ENCODE measurements at regions not wholly inside any gene's neighbourhood (a gene's known extent, or its start where the extent isn't known, plus 50 kb on each side); places are given as distances from the start of the nearest gene placed in this dataset.

GRCh38 chr4:58653251-58653650 lies 1543.1 kb upstream of the IGFBP7 start:
- Histone ChIP-seq H4K8ac (ENCODE audit: low read depth, low read length) (no peak overlapping the region), H3K9ac (ENCODE audit: low read length) (no peak overlapping the region), H3K36me3 (ENCODE audit: control insufficient read depth, insufficient read depth, low read length) (no peaks in the 10 kb centered on the region), H3K4me2 (ENCODE audit: low read length) (no peak overlapping the region), H2BK15ac (replicated peaks; ENCODE audit: low read depth) (no peak overlapping the region), H3K27ac (ENCODE audit: low read depth, low read length) (no peak overlapping the region), H4K5ac (ENCODE audit: low read length) (no peak overlapping the region), H3K27me3 (ENCODE audit: insufficient read depth, low read length, poor library complexity) (no peaks in the 10 kb centered on the region), H2AK5ac (ENCODE audit: low read length) (no peak overlapping the region), H3K18ac (ENCODE audit: low read length) (no peak overlapping the region), H2BK120ac (ENCODE audit: low read depth, low read length) (no peak overlapping the region), H3K23ac (ENCODE audit: low read length) (no peak overlapping the region), H3K4ac (ENCODE audit: low read depth, low read length) (no peak overlapping the region), H3K4me3 (ENCODE audit: low read length) (no peak overlapping the region), H3K4me1 (ENCODE audit: control insufficient read depth, low read depth, low read length) (no peaks in the 10 kb centered on the region), H3K56ac (ENCODE audit: low read length) (no peak overlapping the region), H3K79me2 (ENCODE audit: control insufficient read depth, insufficient read depth, low read length) (no peaks in the 10 kb centered on the region), H3K79me1 (ENCODE audit: low read length) (no peaks in the 10 kb centered on the region), H2BK5ac (ENCODE audit: low read length) (no peak overlapping the region)
- no peak for DNase-seq
- WGBS (ENCODE audit: extremely low coverage, insufficient coverage, low lambda C conversion rate): no CpG with 5 or more reads among the region's 1 CpG

DNA sequence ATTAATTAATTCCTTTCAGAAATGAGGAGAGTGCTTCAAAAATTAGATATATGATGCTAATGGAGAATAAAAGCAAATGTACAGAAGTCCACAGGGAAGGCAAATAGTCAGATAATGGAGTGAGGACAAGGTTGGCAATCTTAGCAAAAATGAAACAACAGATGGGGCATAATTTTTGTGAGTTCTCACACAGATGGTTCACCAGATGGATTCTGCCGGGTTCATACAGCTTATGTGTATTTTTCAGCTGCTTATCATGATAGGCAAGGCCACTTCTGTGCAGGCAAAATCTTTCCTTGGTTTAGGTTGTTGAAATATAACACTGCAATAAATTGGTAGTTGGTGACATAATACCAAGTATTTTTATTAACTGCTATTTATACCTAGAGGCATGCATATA lies 1539.0 kb upstream of the IGFBP7 start:
- Histone ChIP-seq H3K23ac (ENCODE audit: low read length) (no peak overlapping the region), H4K5ac (ENCODE audit: low read length) (no peak overlapping the region), H3K36me3 (ENCODE audit: control insufficient read depth, insufficient read depth, low read length) (no peaks in the 10 kb centered on the region), H3K4me1 (ENCODE audit: control insufficient read depth, low read depth, low read length) (no peaks in the 10 kb centered on the region), H2AK5ac (ENCODE audit: low read length) (no peak overlapping the region), H4K8ac (ENCODE audit: low read depth, low read length) (no peak overlapping the region), H3K4me3 (ENCODE audit: low read length) (no peak overlapping the region), H3K4ac (ENCODE audit: low read depth, low read length) (no peak overlapping the region), H3K56ac (ENCODE audit: low read length) (no peak overlapping the region), H3K9ac (ENCODE audit: low read length) (no peak overlapping the region), H2BK120ac (ENCODE audit: low read depth, low read length) (no peak overlapping the region), H3K4me2 (ENCODE audit: low read length) (no peak overlapping the region), H2BK15ac (replicated peaks; ENCODE audit: low read depth) (no peak overlapping the region), H3K27me3 (ENCODE audit: insufficient read depth, low read length, poor library complexity) (no peaks in the 10 kb centered on the region), H2BK5ac (ENCODE audit: low read length) (no peak overlapping the region), H3K79me2 (ENCODE audit: control insufficient read depth, insufficient read depth, low read length) (no peaks in the 10 kb centered on the region), H3K18ac (ENCODE audit: low read length) (no peak overlapping the region), H3K79me1 (ENCODE audit: low read length) (no peaks in the 10 kb centered on the region), H3K27ac (ENCODE audit: low read depth, low read length) (no peak overlapping the region)
- no peak for DNase-seq
- no CpG with 5 or more reads among the region's 1 CpG for WGBS (ENCODE audit: extremely low coverage, insufficient coverage, low lambda C conversion rate)

- Histone ChIP-seq H3K4me3 (ENCODE audit: low read length) (no peak overlapping the region), H3K23ac (ENCODE audit: low read length) (no peak overlapping the region), H3K4ac (ENCODE audit: low read depth, low read length) (no peak overlapping the region), H4K5ac (ENCODE audit: low read length) (no peak overlapping the region), H2BK15ac (replicated peaks; ENCODE audit: low read depth) (no peak overlapping the region), H3K79me1 (ENCODE audit: low read length) (no peaks in the 10 kb centered on the region), H2BK5ac (ENCODE audit: low read length) (no peak overlapping the region), H3K56ac (ENCODE audit: low read length) (no peak overlapping the region), H3K27me3 (ENCODE audit: insufficient read depth, low read length, poor library complexity) (no peaks in the 10 kb centered on the region), H4K8ac (ENCODE audit: low read depth, low read length) (no peak overlapping the region), H3K4me1 (ENCODE audit: control insufficient read depth, low read depth, low read length) (no peaks in the 10 kb centered on the region), H3K9ac (ENCODE audit: low read length) (no peak overlapping the region), H3K79me2 (ENCODE audit: control insufficient read depth, insufficient read depth, low read length) (no peaks in the 10 kb centered on the region), H3K18ac (ENCODE audit: low read length) (no peak overlapping the region), H3K27ac (ENCODE audit: low read depth, low read length) (no peak overlapping the region), H2BK120ac (ENCODE audit: low read depth, low read length) (no peak overlapping the region), H2AK5ac (ENCODE audit: low read length) (no peak overlapping the region), H3K4me2 (ENCODE audit: low read length) (no peak overlapping the region), H3K36me3 (ENCODE audit: control insufficient read depth, insufficient read depth, low read length) (no peaks in the 10 kb centered on the region)
- DNase-seq: no peak
- no CpG with 5 or more reads among the region's 3 CpGs for WGBS (ENCODE audit: extremely low coverage, insufficient coverage, low lambda C conversion rate)
These were observed 1535.9 kb upstream of the IGFBP7 start for GRCh38 chr4:58646126-58646525.

- H3K18ac ChIP-seq (ENCODE audit: low read length): no peak overlapping the region
- no peak overlapping the region for H3K23ac ChIP-seq (ENCODE audit: low read length)
- no peak overlapping the region for H3K27ac ChIP-seq (ENCODE audit: low read depth, low read length)
- no peaks in the 10 kb centered on the region for H3K4me1 ChIP-seq (ENCODE audit: control insufficient read depth, low read depth, low read length)
- no peak overlapping the region for H3K4me2 ChIP-seq (ENCODE audit: low read length)
- H3K4ac ChIP-seq (ENCODE audit: low read depth, low read length): no peak overlapping the region
- no peak overlapping the region for H3K4me3 ChIP-seq (ENCODE audit: low read length)
- H2BK15ac ChIP-seq (replicated peaks; ENCODE audit: low read depth): no peak overlapping the region
- no peak overlapping the region for H2AK5ac ChIP-seq (ENCODE audit: low read length)
- H4K5ac ChIP-seq (ENCODE audit: low read length): no peak overlapping the region
- H3K79me1 ChIP-seq (ENCODE audit: low read length): no peaks in the 10 kb centered on the region
- H3K9ac ChIP-seq (ENCODE audit: low read length): no peak overlapping the region
- no peak overlapping the region for H3K56ac ChIP-seq (ENCODE audit: low read length)
- no peaks in the 10 kb centered on the region for H3K79me2 ChIP-seq (ENCODE audit: control insufficient read depth, insufficient read depth, low read length)
- DNase-seq: no peak
- no peaks in the 10 kb centered on the region for H3K27me3 ChIP-seq (ENCODE audit: insufficient read depth, low read length, poor library complexity)
- WGBS (ENCODE audit: extremely low coverage, insufficient coverage, low lambda C conversion rate): no CpG with 5 or more reads among the region's 3 CpGs
- no peak overlapping the region for H2BK120ac ChIP-seq (ENCODE audit: low read depth, low read length)
- H3K36me3 ChIP-seq (ENCODE audit: control insufficient read depth, insufficient read depth, low read length): no peaks in the 10 kb centered on the region
- H4K8ac ChIP-seq (ENCODE audit: low read depth, low read length): no peak overlapping the region
- no peak overlapping the region for H2BK5ac ChIP-seq (ENCODE audit: low read length)
These were observed 1534.4 kb upstream of the IGFBP7 start for GRCh38 chr4:58644549-58644948.

GRCh38 chr4:58636381-58636780 lies 1526.2 kb upstream of the IGFBP7 start:
- Histone ChIP-seq H3K56ac (ENCODE audit: low read length) (no peak overlapping the region), H2AK5ac (ENCODE audit: low read length) (no peak overlapping the region), H3K4me2 (ENCODE audit: low read length) (no peak overlapping the region), H3K4me1 (ENCODE audit: control insufficient read depth, low read depth, low read length) (no peaks in the 10 kb centered on the region), H3K27me3 (ENCODE audit: insufficient read depth, low read length, poor library complexity) (no peaks in the 10 kb centered on the region), H3K79me2 (ENCODE audit: control insufficient read depth, insufficient read depth, low read length) (no peaks in the 10 kb centered on the region), H3K36me3 (ENCODE audit: control insufficient read depth, insufficient read depth, low read length) (no peaks in the 10 kb centered on the region), H3K18ac (ENCODE audit: low read length) (no peak overlapping the region), H3K4me3 (ENCODE audit: low read length) (no peak overlapping the region), H2BK15ac (replicated peaks; ENCODE audit: low read depth) (no peak overlapping the region), H2BK120ac (ENCODE audit: low read depth, low read length) (no peak overlapping the region), H3K9ac (ENCODE audit: low read length) (no peak overlapping the region), H4K5ac (ENCODE audit: low read length) (no peak overlapping the region), H3K27ac (ENCODE audit: low read depth, low read length) (no peak overlapping the region), H3K23ac (ENCODE audit: low read length) (no peak overlapping the region), H2BK5ac (ENCODE audit: low read length) (no peak overlapping the region), H4K8ac (ENCODE audit: low read depth, low read length) (no peak overlapping the region), H3K4ac (ENCODE audit: low read depth, low read length) (no peak overlapping the region), H3K79me1 (ENCODE audit: low read length) (no peaks in the 10 kb centered on the region)
- no CpG with 5 or more reads among the region's 2 CpGs for WGBS (ENCODE audit: extremely low coverage, insufficient coverage, low lambda C conversion rate)
- DNase-seq: no peak

- Histone ChIP-seq H3K4me2 (ENCODE audit: low read length) (no peak overlapping the region), H3K23ac (ENCODE audit: low read length) (no peak overlapping the region), H4K5ac (ENCODE audit: low read length) (no peak overlapping the region), H2BK15ac (replicated peaks; ENCODE audit: low read depth) (no peak overlapping the region), H3K36me3 (ENCODE audit: control insufficient read depth, insufficient read depth, low read length) (no peaks in the 10 kb centered on the region), H2BK5ac (ENCODE audit: low read length) (no peak overlapping the region), H3K4me3 (ENCODE audit: low read length) (no peak overlapping the region), H3K9ac (ENCODE audit: low read length) (no peak overlapping the region), H3K18ac (ENCODE audit: low read length) (no peak overlapping the region), H3K27ac (ENCODE audit: low read depth, low read length) (no peak overlapping the region), H3K56ac (ENCODE audit: low read length) (no peak overlapping the region), H2AK5ac (ENCODE audit: low read length) (no peak overlapping the region), H3K79me2 (ENCODE audit: control insufficient read depth, insufficient read depth, low read length) (no peaks in the 10 kb centered on the region), H3K27me3 (ENCODE audit: insufficient read depth, low read length, poor library complexity) (no peaks in the 10 kb centered on the region), H3K4me1 (ENCODE audit: control insufficient read depth, low read depth, low read length) (no peaks in the 10 kb centered on the region), H2BK120ac (ENCODE audit: low read depth, low read length) (no peak overlapping the region), H3K4ac (ENCODE audit: low read depth, low read length) (no peak overlapping the region), H4K8ac (ENCODE audit: low read depth, low read length) (no peak overlapping the region), H3K79me1 (ENCODE audit: low read length) (no peaks in the 10 kb centered on the region)
- DNase-seq: no peak
- WGBS (ENCODE audit: extremely low coverage, insufficient coverage, low lambda C conversion rate): no CpG with 5 or more reads among the region's 2 CpGs
These were observed 1507.0 kb upstream of the IGFBP7 start for GRCh38 chr4:58617226-58617625.

Data from mesendoderm (in vitro differentiated cells).